GM12892 (cell line): ENCODE measurements at regions not wholly inside any gene's neighbourhood (a gene's known extent, or its start where the extent isn't known, plus 50 kb on each side); places are given as distances from the start of the nearest gene placed in this dataset.

Experiments used
- POLR2A ChIP-seq: IDR thresholded peaks from 2 replicates; pipeline ENCODE4 v1.6.1; 2011; ENCODE audit warnings: low read depth, low read length, control low read depth
- POLR2AphosphoS5 ChIP-seq: IDR thresholded peaks from 2 replicates; pipeline ENCODE4 v1.6.1; 2011; ENCODE audit warnings: low read depth, low read length, control low read depth
- TAF1 ChIP-seq: IDR thresholded peaks from 2 replicates; pipeline ENCODE4 v1.6.1; 2011; ENCODE audit warnings: low read depth, mild to moderate bottlenecking, control low read depth, low read length, borderline replicate concordance

- TF ChIP-seq POLR2A (no peak), TAF1 (no peak), POLR2AphosphoS5 (no peak)
Observed at GRCh38 chr2:164012581-164012980, 276.8 kb upstream of the FIGN start.
